HepG2 (cell line): ENCODE measurements at regions not wholly inside any gene's neighbourhood (a gene's known extent, or its start where the extent isn't known, plus 50 kb on each side); places are given as distances from the start of the nearest gene placed in this dataset.

Experiments
- CBX2 ChIP-seq, 2 experiments: fragments of 200-600 bp in 1 of 2; sonication (generic); formaldehyde crosslinking in 1 of 2; IDR thresholded peaks; 2 replicates each; pipeline versions ENCODE4 v1.7.0 to v1.8.1; 2018 to 2022; ENCODE audit warnings: low read depth in 2 of 2, low read length in 1 of 2, mild to moderate bottlenecking in 1 of 2, missing genetic modification reagents in 1 of 2
- CHD2 ChIP-seq: IDR thresholded peaks from 2 replicates; pipeline ENCODE4 v1.6.1; 2011; ENCODE audit warnings: low read depth, low read length, improper control_type of control experiment
- KAT2B ChIP-seq: fragments of 150-350 bp; IDR thresholded peaks from 2 replicates; pipeline ENCODE4 v1.6.1; 2014; ENCODE audit warnings: low read depth, low read length, borderline replicate concordance
- RAD51 ChIP-seq: fragments of 450-650 bp; IDR thresholded peaks from 2 replicates; pipeline ENCODE4 v1.6.1; 2016; ENCODE audit warnings: borderline replicate concordance
- ZNF557 ChIP-seq: sonication (generic); formaldehyde crosslinking; IDR thresholded peaks from 2 replicates; pipeline ENCODE4 v1.4.0; 2020; ENCODE audit warnings: missing genetic modification reagents
- TF ChIP-seq, protein P1 (sequence below): sonication (generic); formaldehyde crosslinking; IDR thresholded peaks from 2 replicates; pipeline ENCODE4 v1.5.0; 2020; ENCODE audit warnings: mild to moderate bottlenecking, missing genetic modification reagents, moderate library complexity
- TF ChIP-seq, protein P2 (sequence below), 2 experiments: sonication (generic) in 1 of 2; formaldehyde crosslinking in 1 of 2; IDR thresholded peaks; 2 replicates each; pipeline versions ENCODE4 v1.5.1 to v1.6.1; 2011 to 2020; ENCODE audit warnings: borderline replicate concordance in 1 of 2, low read depth in 1 of 2, low read length in 1 of 2, mild to moderate bottlenecking in 1 of 2, missing genetic modification reagents in 1 of 2, moderate library complexity in 1 of 2
- TF ChIP-seq, protein P3 (sequence below): IDR thresholded peaks from 2 replicates; pipeline ENCODE4 v1.6.1; 2016; ENCODE audit warnings: low read depth, borderline replicate concordance

DNA sequence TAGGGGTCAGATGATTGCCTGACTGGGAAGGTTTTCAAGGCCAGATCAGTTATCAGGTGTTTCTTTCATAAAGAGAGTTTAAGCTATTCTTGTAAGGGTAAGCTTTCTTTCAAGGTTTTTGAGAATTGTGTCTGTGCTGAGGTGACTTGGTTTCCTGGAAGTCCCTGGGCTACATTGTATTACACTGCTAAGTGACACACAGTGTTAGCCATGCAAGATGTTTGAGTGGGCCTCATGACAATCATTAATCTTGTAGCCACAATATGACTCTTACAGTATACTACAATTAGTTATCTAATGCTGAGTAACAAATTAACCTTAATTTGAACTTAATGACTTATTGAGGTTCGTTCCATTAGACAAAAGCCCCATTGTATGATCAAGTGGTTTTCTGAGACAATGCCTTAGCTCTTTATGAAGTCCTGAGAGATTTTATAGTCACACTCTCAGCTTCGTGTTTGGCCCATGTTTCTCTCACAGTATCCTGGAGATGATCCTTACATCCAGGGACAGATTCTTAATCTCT is 186.7 kb downstream of the RPS12 start:
- TF ChIP-seq, protein P1, sequence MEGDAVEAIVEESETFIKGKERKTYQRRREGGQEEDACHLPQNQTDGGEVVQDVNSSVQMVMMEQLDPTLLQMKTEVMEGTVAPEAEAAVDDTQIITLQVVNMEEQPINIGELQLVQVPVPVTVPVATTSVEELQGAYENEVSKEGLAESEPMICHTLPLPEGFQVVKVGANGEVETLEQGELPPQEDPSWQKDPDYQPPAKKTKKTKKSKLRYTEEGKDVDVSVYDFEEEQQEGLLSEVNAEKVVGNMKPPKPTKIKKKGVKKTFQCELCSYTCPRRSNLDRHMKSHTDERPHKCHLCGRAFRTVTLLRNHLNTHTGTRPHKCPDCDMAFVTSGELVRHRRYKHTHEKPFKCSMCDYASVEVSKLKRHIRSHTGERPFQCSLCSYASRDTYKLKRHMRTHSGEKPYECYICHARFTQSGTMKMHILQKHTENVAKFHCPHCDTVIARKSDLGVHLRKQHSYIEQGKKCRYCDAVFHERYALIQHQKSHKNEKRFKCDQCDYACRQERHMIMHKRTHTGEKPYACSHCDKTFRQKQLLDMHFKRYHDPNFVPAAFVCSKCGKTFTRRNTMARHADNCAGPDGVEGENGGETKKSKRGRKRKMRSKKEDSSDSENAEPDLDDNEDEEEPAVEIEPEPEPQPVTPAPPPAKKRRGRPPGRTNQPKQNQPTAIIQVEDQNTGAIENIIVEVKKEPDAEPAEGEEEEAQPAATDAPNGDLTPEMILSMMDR (CRISPR knock-in tag): no peak
- TF ChIP-seq CHD2 (no peak), KAT2B (no peak), ZNF557 (no peak), RAD51 (no peak), CBX2 (IDR thresholded peaks at IDR 0.05; ENCODE audit: low read depth, low read length) (no peak), CBX2 (CRISPR knock-in tag; IDR thresholded peaks at IDR 0.05; ENCODE audit: low read depth) (no peak)
- TF ChIP-seq, protein P2, sequence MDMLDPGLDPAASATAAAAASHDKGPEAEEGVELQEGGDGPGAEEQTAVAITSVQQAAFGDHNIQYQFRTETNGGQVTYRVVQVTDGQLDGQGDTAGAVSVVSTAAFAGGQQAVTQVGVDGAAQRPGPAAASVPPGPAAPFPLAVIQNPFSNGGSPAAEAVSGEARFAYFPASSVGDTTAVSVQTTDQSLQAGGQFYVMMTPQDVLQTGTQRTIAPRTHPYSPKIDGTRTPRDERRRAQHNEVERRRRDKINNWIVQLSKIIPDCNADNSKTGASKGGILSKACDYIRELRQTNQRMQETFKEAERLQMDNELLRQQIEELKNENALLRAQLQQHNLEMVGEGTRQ (IDR thresholded peaks at IDR 0.05; ENCODE audit: low read depth, low read length): no peak
- TF ChIP-seq, protein P2 (CRISPR knock-in tag; IDR thresholded peaks at IDR 0.05; ENCODE audit: borderline replicate concordance): no peak
- TF ChIP-seq, protein P3, sequence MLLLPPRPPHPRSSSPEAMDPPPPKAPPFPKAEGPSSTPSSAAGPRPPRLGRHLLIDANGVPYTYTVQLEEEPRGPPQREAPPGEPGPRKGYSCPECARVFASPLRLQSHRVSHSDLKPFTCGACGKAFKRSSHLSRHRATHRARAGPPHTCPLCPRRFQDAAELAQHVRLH (CRISPR knock-in tag): no peak
